Osteoblast (primary cell): ENCODE measurements at regions not wholly inside any gene's neighbourhood (a gene's known extent, or its start where the extent isn't known, plus 50 kb on each side); places are given as distances from the start of the nearest gene placed in this dataset.

Source experiments
- DNase-seq: peaks from one replicate; pipeline ENCODE4 v3.0.0; 2011; ENCODE audit warnings: low spot score, mixed read lengths; ENCODE audit not compliant: insufficient read length; ENCODE audit errors: missing footprints
- H2AFZ ChIP-seq: 2 replicates; pipeline ENCODE4 v1.6.0; 2011; ENCODE audit warnings: mild to moderate bottlenecking, low read length
- H3K27ac ChIP-seq: 2 replicates; pipeline ENCODE4 v1.5.1; 2011; ENCODE audit warnings: mild to moderate bottlenecking, low read depth, low read length, moderate library complexity
- H3K27me3 ChIP-seq: 2 replicates; pipeline ENCODE4 v1.6.0; 2012; ENCODE audit warnings: mild to moderate bottlenecking, control low read depth, inconsistent platforms, low read length, moderate library complexity; ENCODE audit not compliant: insufficient read depth
- H3K36me3 ChIP-seq: 2 replicates; pipeline ENCODE4 v1.5.1; 2011; ENCODE audit warnings: mild to moderate bottlenecking, low read length, control low read depth, moderate library complexity; ENCODE audit not compliant: insufficient read depth
- H3K4me1 ChIP-seq: 2 replicates; pipeline ENCODE4 v1.5.1; 2011; ENCODE audit warnings: mild to moderate bottlenecking, low read length, control low read depth, moderate library complexity; ENCODE audit not compliant: insufficient read depth
- H3K4me2 ChIP-seq: 2 replicates; pipeline ENCODE4 v1.6.0; 2011; ENCODE audit warnings: mild to moderate bottlenecking, low read length; ENCODE audit not compliant: insufficient read depth
- H3K4me3 ChIP-seq: fragments of 200-600 bp; sonication (generic); 3 replicates; pipeline ENCODE4 v1.5.1; 2012; ENCODE audit warnings: mild to moderate bottlenecking, low read length, inconsistent platforms; ENCODE audit not compliant: insufficient read depth
- H3K79me2 ChIP-seq: 2 replicates; pipeline ENCODE4 v1.6.0; 2012; ENCODE audit warnings: mild to moderate bottlenecking, low read length, control low read depth, inconsistent platforms; ENCODE audit not compliant: insufficient read depth
- H3K9me3 ChIP-seq: 2 replicates; pipeline ENCODE4 v1.5.1; 2011; ENCODE audit warnings: low read depth, low read length, control low read depth
- H4K20me1 ChIP-seq: 2 replicates; pipeline ENCODE4 v1.6.0; 2012; ENCODE audit warnings: mild to moderate bottlenecking, low read length, control low read depth; ENCODE audit not compliant: insufficient read depth
- CTCF ChIP-seq: IDR thresholded peaks from 2 replicates; pipeline ENCODE4 v1.5.1; 2011; ENCODE audit warnings: mild to moderate bottlenecking, low read depth, low read length, moderate library complexity; ENCODE audit errors: extremely low read depth

DNA sequence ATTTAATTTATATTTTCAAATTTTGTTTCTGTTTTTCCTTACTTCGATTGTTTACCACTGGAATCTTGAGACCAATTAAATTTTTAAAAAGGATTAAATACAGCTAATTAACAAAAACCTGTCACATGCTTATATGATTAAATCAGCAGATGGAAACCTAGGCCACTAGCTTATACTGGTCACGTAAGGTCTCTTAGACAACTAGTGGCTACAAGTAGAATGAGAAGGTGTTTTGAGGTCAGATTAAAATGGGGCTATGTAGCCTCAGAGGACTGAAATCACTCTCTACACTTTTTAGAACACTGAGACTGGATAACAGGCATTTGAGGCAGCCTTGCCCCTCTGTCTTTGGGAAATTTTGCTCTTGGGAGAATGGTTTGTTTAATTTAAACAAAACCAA, 246.5 kb upstream of the ONECUT1 start:
- H4K20me1 ChIP-seq = no peaks in the 10 kb centered on the region

GRCh38 chr15:53034767-53035245, 244.7 kb upstream of the ONECUT1 start:
- Histone ChIP-seq H3K9me3 (no peaks in the 10 kb centered on the region), H3K27me3 (no peaks in the 10 kb centered on the region)

More for the DNA sequence above, 246.5 kb upstream of the ONECUT1 start:
- no peaks in the 10 kb centered on the region for H3K27me3 ChIP-seq
- no peak overlapping the region for H3K4me3 ChIP-seq
- H3K79me2 ChIP-seq = no peaks in the 10 kb centered on the region
- H3K27ac ChIP-seq = no peak overlapping the region
- no peak for TF ChIP-seq CTCF
- H3K4me1 ChIP-seq = no peaks in the 10 kb centered on the region
- no peaks in the 10 kb centered on the region for H3K9me3 ChIP-seq
- no peak overlapping the region for H2AFZ ChIP-seq
- no peak overlapping the region for H3K4me2 ChIP-seq
- DNase-seq = no peak
- no peaks in the 10 kb centered on the region for H3K36me3 ChIP-seq

GRCh38 chr15:53033709-53034108, 243.6 kb upstream of the ONECUT1 start:
- H3K4me2 ChIP-seq = no peak overlapping the region
- H3K36me3 ChIP-seq = no peaks in the 10 kb centered on the region
- no peaks in the 10 kb centered on the region for H4K20me1 ChIP-seq
- H3K4me3 ChIP-seq = no peak overlapping the region
- H3K9me3 ChIP-seq = no peaks in the 10 kb centered on the region
- no peaks in the 10 kb centered on the region for H3K27me3 ChIP-seq
- H3K4me1 ChIP-seq = no peaks in the 10 kb centered on the region
- no peak overlapping the region for H2AFZ ChIP-seq
- H3K27ac ChIP-seq = no peak overlapping the region
- no peak for DNase-seq
- no peak for TF ChIP-seq CTCF
- H3K79me2 ChIP-seq = no peaks in the 10 kb centered on the region

More at GRCh38 chr15:53034767-53035245, 244.7 kb upstream of the ONECUT1 start:
- Histone ChIP-seq H3K27ac (no peak overlapping the region), H3K79me2 (no peaks in the 10 kb centered on the region), H3K4me3 (no peak overlapping the region), H3K4me2 (no peak overlapping the region), H4K20me1 (no peaks in the 10 kb centered on the region), H3K4me1 (no peaks in the 10 kb centered on the region), H2AFZ (no peak overlapping the region), H3K36me3 (no peaks in the 10 kb centered on the region)
- no peak for DNase-seq
- TF ChIP-seq CTCF = no peak

DNA sequence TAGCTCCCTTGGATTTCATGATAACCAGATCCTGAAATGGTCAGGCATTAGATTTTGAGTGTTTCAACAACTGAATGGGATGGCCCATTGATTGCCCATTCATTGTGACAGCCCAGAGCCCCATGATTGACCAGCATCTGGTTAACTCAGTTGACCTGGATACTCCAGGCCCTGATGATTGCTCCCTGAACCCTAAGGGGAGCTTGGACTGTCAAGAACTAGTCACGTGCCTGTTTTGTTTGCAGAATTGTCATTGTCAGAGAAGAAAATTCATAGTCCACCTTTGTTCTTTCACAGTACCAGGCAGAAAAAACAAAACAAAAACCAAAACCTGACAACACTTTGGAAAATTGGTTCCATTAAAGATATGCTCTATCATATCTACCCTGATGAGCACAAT, 241.3 kb upstream of the ONECUT1 start:
- no peaks in the 10 kb centered on the region for H4K20me1 ChIP-seq
- no peak for DNase-seq
- TF ChIP-seq CTCF = no peak
- H3K9me3 ChIP-seq = no peaks in the 10 kb centered on the region
- H3K27ac ChIP-seq = no peak overlapping the region
- H2AFZ ChIP-seq = no peak overlapping the region
- H3K27me3 ChIP-seq = no peaks in the 10 kb centered on the region
- H3K36me3 ChIP-seq = no peaks in the 10 kb centered on the region
- H3K4me3 ChIP-seq = no peak overlapping the region
- no peak overlapping the region for H3K4me2 ChIP-seq
- no peaks in the 10 kb centered on the region for H3K79me2 ChIP-seq
- no peaks in the 10 kb centered on the region for H3K4me1 ChIP-seq
